OCI-LY7 (cell line): ENCODE measurements at regions not wholly inside any gene's neighbourhood (a gene's known extent, or its start where the extent isn't known, plus 50 kb on each side); places are given as distances from the start of the nearest gene placed in this dataset.

Experiments used
- BruUV-seq: library from RNA; stranded (reverse); fragments of 400-500 nt; replicated peaks from 2 replicates; lab custom pipeline; 2021; lab: Mats Ljungman, UMichigan
- CTCF ChIA-PET: fragments of 300-600 bp; sonication (Branson Sonifier 250); formaldehyde crosslinking; loops from one replicate; lab custom pipeline; 2022; ENCODE audit warnings: antibody characterized with exemption; ENCODE audit not compliant: unreplicated experiment; lab: Charles Lee
- POLR2A ChIA-PET: fragments of 300-600 bp; sonication (Branson Sonifier 250); formaldehyde crosslinking; loops from one replicate; lab custom pipeline; 2022; ENCODE audit warnings: antibody characterized with exemption; lab: Charles Lee
- DNase-seq: peaks from one replicate; pipeline ENCODE4 v3.0.0-alpha.2; 2015; ENCODE audit warnings: low spot score
- H2AFZ ChIP-seq: fragments of 200-600 bp; sonication (generic), shearing (Covaris generic); 2 replicates; pipeline ENCODE4 v1.6.1; 2014; ENCODE audit warnings: mild to moderate bottlenecking, antibody characterized with exemption, low read length, moderate library complexity
- H3K27ac ChIP-seq: fragments of 200-600 bp; sonication (generic); 2 replicates; pipeline ENCODE4 v1.5.1; 2014; ENCODE audit warnings: mixed run types, low read depth, mild to moderate bottlenecking, moderate library complexity, low read length, inconsistent platforms; ENCODE audit not compliant: poor library complexity, severe bottlenecking
- H3K36me3 ChIP-seq: fragments of 200-600 bp; sonication (generic); 2 replicates; pipeline ENCODE4 v1.6.1; 2014; ENCODE audit warnings: mild to moderate bottlenecking, antibody characterized with exemption, low read length, moderate library complexity, mixed read lengths; ENCODE audit not compliant: insufficient read depth
- H3K4me1 ChIP-seq: fragments of 200-600 bp; sonication (generic); 2 replicates; pipeline ENCODE4 v1.5.1; 2014; ENCODE audit warnings: mild to moderate bottlenecking, low read length; ENCODE audit not compliant: insufficient read depth, poor library complexity, severe bottlenecking
- H3K4me2 ChIP-seq: fragments of 200-600 bp; sonication (generic); 2 replicates; pipeline ENCODE4 v1.6.1; 2014; ENCODE audit warnings: mild to moderate bottlenecking, low read length
- H3K4me3 ChIP-seq: fragments of 200-600 bp; sonication (generic); 2 replicates; pipeline ENCODE4 v1.5.1; 2014; ENCODE audit warnings: mild to moderate bottlenecking, low read depth, low read length; ENCODE audit not compliant: poor library complexity, severe bottlenecking
- H3K79me2 ChIP-seq: fragments of 200-600 bp; sonication (generic); 2 replicates; pipeline ENCODE4 v1.6.1; 2016; ENCODE audit warnings: low read depth, mild to moderate bottlenecking, low read length, moderate library complexity, mixed read lengths; ENCODE audit not compliant: insufficient read depth
- H3K9me2 ChIP-seq: fragments of 200-600 bp; sonication (generic); 2 replicates; pipeline ENCODE4 v1.6.1; 2016; ENCODE audit warnings: mild to moderate bottlenecking, low read length, mixed read lengths; ENCODE audit not compliant: insufficient read depth
- H3K9me3 ChIP-seq: fragments of 200-600 bp; sonication (generic); 2 replicates; pipeline ENCODE4 v1.6.1; 2014; ENCODE audit warnings: mild to moderate bottlenecking, mixed run types, low read length, mixed read lengths
- H4K20me1 ChIP-seq: fragments of 200-600 bp; sonication (generic); 2 replicates; pipeline ENCODE4 v1.6.1; 2014; ENCODE audit warnings: mild to moderate bottlenecking, antibody characterized with exemption, low read length, moderate library complexity, mixed read lengths; ENCODE audit not compliant: insufficient read depth
- EZH2phosphoT487 ChIP-seq: fragments of 200-600 bp; sonication (generic); IDR thresholded peaks from 2 replicates; pipeline ENCODE4 v1.6.1; 2018; ENCODE audit warnings: low read depth, borderline replicate concordance, mild to moderate bottlenecking, mixed run types, antibody characterized with exemption, low read length, moderate library complexity, mixed read lengths
- intact Hi-C: fragments of 100-400 bp; cut with micrococcal nuclease; formaldehyde crosslinking; loops from one replicate; pipeline ENCODE4 v1.10.0; 2022; ENCODE audit not compliant: unreplicated experiment
- TF ChIP-seq, protein P1 (sequence below): fragments of 200-600 bp; sonication (generic); conservative IDR thresholded peaks from 2 replicates; pipeline ENCODE4 v1.5.1; 2014; ENCODE audit warnings: mild to moderate bottlenecking, antibody characterized with exemption, low read length, moderate library complexity, mixed read lengths

DNA sequence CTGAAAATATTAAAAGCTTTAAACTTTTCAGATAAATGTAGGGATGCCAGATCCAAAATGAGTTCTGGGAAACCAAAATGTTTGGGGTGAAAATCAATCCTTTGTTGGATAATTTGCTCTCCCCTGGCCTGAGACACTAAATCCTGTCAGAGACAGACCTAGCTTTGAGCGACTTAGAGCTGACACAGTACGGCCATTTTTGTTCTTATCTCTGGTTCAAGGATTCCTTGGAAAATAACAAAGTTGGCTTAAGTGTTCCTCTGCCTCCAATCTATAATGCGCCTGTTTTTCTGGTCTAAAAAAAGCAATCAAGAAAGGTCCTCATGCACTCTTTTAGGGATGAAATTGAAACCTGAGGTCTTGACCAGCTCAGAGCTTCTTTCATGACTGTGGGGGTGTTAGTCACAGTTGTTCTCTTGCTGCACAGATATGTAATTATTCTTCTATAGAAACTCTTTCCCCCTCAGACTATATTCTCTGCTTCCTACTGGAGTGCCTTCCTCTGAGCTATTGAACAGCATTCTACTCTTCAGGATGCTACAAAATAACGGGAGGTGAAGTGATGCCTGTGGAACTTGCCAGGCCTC is 52.3 kb upstream of the EGLN3 start:
- Histone ChIP-seq H3K27ac (no peak overlapping the region), H3K9me3 (no peaks in the 10 kb centered on the region), H3K9me2 (no peaks in the 10 kb centered on the region), H3K4me3 (no peak overlapping the region), H3K4me1 (no peaks in the 10 kb centered on the region), H3K36me3 (no peaks in the 10 kb centered on the region), H4K20me1 (no peaks in the 10 kb centered on the region), H3K79me2 (no peaks in the 10 kb centered on the region), H2AFZ (no peak overlapping the region), H3K4me2 (no peak overlapping the region)
- CTCF ChIA-PET, result no interaction called here
- no TSS peak for BruUV-seq
- DNase-seq, result no peak
- TF ChIP-seq EZH2phosphoT487, result no peak
- TF ChIP-seq, protein P1, sequence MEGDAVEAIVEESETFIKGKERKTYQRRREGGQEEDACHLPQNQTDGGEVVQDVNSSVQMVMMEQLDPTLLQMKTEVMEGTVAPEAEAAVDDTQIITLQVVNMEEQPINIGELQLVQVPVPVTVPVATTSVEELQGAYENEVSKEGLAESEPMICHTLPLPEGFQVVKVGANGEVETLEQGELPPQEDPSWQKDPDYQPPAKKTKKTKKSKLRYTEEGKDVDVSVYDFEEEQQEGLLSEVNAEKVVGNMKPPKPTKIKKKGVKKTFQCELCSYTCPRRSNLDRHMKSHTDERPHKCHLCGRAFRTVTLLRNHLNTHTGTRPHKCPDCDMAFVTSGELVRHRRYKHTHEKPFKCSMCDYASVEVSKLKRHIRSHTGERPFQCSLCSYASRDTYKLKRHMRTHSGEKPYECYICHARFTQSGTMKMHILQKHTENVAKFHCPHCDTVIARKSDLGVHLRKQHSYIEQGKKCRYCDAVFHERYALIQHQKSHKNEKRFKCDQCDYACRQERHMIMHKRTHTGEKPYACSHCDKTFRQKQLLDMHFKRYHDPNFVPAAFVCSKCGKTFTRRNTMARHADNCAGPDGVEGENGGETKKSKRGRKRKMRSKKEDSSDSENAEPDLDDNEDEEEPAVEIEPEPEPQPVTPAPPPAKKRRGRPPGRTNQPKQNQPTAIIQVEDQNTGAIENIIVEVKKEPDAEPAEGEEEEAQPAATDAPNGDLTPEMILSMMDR, result no peak
- POLR2A ChIA-PET, result interaction anchor here (1.1 kb wide), 1 partner anchor 15 kb away, joined by 4 read pairs; no protein-coding TSS in a partner anchor
- intact Hi-C loops, result no loop called here
